GM12872 (cell line): ENCODE measurements at regions not wholly inside any gene's neighbourhood (a gene's known extent, or its start where the extent isn't known, plus 50 kb on each side); places are given as distances from the start of the nearest gene placed in this dataset.

Experiments
- CTCF ChIP-seq: IDR thresholded peaks from 3 replicates; pipeline ENCODE4 v1.5.1; 2011; ENCODE audit warnings: low read depth, mild to moderate bottlenecking, low read length, moderate library complexity; ENCODE audit not compliant: insufficient read depth

GRCh38 chr11:80841675-80842074 is 1400.8 kb upstream of the TENM4 start:
- TF ChIP-seq CTCF: no peak

GRCh38 chr11:80838153-80838552 is 1397.3 kb upstream of the TENM4 start:
- no peak for TF ChIP-seq CTCF

GRCh38 chr11:80837051-80837450 is 1396.2 kb upstream of the TENM4 start:
- TF ChIP-seq CTCF: no peak

DNA sequence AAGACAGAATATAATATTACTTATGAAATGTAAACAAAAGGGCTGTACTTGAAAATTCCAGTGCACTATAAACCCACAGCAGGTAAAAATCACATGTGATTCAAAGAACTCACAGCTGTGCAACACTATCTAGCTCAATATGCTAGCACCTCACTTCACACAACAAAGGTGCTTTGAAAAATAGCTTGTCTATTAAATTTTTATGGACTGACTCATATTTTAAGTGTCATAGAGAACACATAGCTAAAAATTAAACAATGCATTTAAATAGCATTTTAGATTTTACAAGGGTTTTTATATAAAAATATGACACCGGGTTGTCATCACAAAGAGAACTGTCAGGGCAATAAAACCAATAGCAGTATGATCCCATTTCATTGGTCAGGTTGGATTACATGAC is 1390.5 kb upstream of the TENM4 start:
- TF ChIP-seq CTCF: no peak

DNA sequence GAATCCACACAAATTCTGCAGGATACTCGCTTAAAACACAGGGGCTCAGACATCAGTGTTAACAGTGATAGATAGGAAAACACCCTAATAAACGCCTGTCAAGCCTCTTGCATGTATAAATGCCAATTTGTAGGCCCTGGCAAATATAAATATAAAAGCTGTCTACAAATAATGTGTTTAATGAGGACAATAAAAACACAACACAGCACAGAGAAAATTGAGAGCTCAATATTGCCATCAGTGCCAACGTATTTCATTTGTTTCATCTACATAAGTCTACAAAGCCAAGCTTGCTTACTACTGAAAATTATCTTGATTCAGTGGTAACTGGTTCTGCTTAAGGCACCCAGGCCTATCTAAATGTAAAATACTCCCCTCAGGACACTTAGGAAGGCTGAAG is 1387.0 kb upstream of the TENM4 start:
- TF ChIP-seq CTCF: no peak

- no peak for TF ChIP-seq CTCF
Measured at GRCh38 chr11:80826808-80827207, 1386.0 kb upstream of the TENM4 start.

DNA sequence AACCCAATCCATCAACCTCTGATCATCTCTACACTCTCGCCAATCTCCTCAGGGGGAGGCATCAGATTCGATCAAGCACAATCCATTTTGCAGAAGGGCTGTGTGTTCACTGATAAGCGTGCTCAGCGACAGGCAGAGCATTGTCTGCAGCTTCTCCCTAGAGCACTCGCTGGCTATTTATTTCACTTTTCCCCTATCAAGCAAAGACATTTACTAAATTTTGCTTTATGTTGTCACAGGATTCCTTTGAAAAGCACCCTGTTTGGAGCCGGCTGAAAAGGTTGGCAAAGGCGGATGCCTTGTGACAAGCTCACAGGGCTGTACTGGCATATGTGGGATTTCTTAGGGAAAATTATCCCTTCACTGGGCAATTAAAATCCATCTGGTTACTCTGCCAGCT is 1381.5 kb upstream of the TENM4 start:
- TF ChIP-seq CTCF: no peak

- TF ChIP-seq CTCF: no peak
Measured at GRCh38 chr11:80819271-80819670, 1378.4 kb upstream of the TENM4 start.
